ENCODE measurements at regions not wholly inside any gene's neighbourhood (a gene's known extent, or its start where the extent isn't known, plus 50 kb on each side); places are given as distances from the start of the nearest gene placed in this dataset.
"Not testable (repeated sequence)": the region's sequence is repeated elsewhere in the genome, so short reads cannot be mapped to it uniquely, and the experiment has no call there.

- DNase-seq (ENCODE audit: insufficient read length, low spot score) (no peak), FAIRE-seq (no peak)
These were observed 92.8 kb upstream of the MLN start for GRCh38 chr6:33896391-33897188.

GRCh38 chr6:33895988-33896387, 92.2 kb upstream of the MLN start:
- FAIRE-seq: no peak
- DNase-seq (ENCODE audit: insufficient read length, low spot score): no peak

GRCh38 chr6:33895296-33895695, 91.5 kb upstream of the MLN start:
- DNase-seq (ENCODE audit: insufficient read length, low spot score) (no peak), FAIRE-seq (no peak)

GRCh38 chr6:33894438-33894837, 90.6 kb upstream of the MLN start:
- DNase-seq (ENCODE audit: insufficient read length, low spot score) (no peak), FAIRE-seq (no peak)

- no peak for FAIRE-seq
- no peak for DNase-seq (ENCODE audit: insufficient read length, low spot score)
These were observed 89.0 kb upstream of the MLN start for GRCh38 chr6:33892581-33893346.

GRCh38 chr6:33888664-33889200, 84.9 kb upstream of the MLN start:
- FAIRE-seq: no peak

GRCh38 chr6:33888183-33888582, 84.4 kb upstream of the MLN start:
- FAIRE-seq (no peak), DNase-seq (ENCODE audit: insufficient read length, low spot score) (no peak)

More at GRCh38 chr6:33888664-33889200, 84.9 kb upstream of the MLN start:
- no peak for DNase-seq (ENCODE audit: insufficient read length, low spot score)

GRCh38 chr6:33886673-33887144, 82.9 kb upstream of the MLN start:
- FAIRE-seq (peak; percentile 13), DNase-seq (ENCODE audit: insufficient read length, low spot score) (peak; percentile 28)

- no peak for FAIRE-seq
- DNase-seq (ENCODE audit: insufficient read length, low spot score): peak; percentile 64
These were observed 81.6 kb upstream of the MLN start for GRCh38 chr6:33885132-33886057.

- DNase-seq (ENCODE audit: insufficient read length, low spot score); FAIRE-seq: not testable (repeated sequence)
These were observed 79.8 kb upstream of the MLN start for GRCh38 chr6:33883621-33884020.

- DNase-seq (ENCODE audit: insufficient read length, low spot score) (no peak), FAIRE-seq (no peak)
These were observed 78.4 kb upstream of the MLN start for GRCh38 chr6:33882154-33882553.

- FAIRE-seq: no peak
- DNase-seq (ENCODE audit: insufficient read length, low spot score): no peak
These were observed 77.0 kb upstream of the MLN start for GRCh38 chr6:33880766-33881165.

- FAIRE-seq (no peak), DNase-seq (ENCODE audit: insufficient read length, low spot score) (no peak)
These were observed 76.4 kb upstream of the MLN start for GRCh38 chr6:33880104-33880678.

- no peak for FAIRE-seq
These were observed 74.8 kb upstream of the MLN start for GRCh38 chr6:33878562-33878961.

GRCh38 chr6:33877982-33878535, 74.3 kb upstream of the MLN start:
- FAIRE-seq: no peak
- DNase-seq (ENCODE audit: insufficient read length, low spot score): no peak

More at GRCh38 chr6:33878562-33878961, 74.8 kb upstream of the MLN start:
- no peak for DNase-seq (ENCODE audit: insufficient read length, low spot score)

- FAIRE-seq (no peak), DNase-seq (ENCODE audit: insufficient read length, low spot score) (no peak)
These were observed 71.9 kb upstream of the MLN start for GRCh38 chr6:33875696-33876095.

- DNase-seq (ENCODE audit: insufficient read length, low spot score) (no peak), FAIRE-seq (no peak)
These were observed 71.4 kb upstream of the MLN start for GRCh38 chr6:33875141-33875581.

GRCh38 chr6:33874136-33874760, 70.4 kb upstream of the MLN start:
- FAIRE-seq (no peak), DNase-seq (ENCODE audit: insufficient read length, low spot score) (no peak)

GRCh38 chr6:33872761-33873160, 69.0 kb upstream of the MLN start:
- DNase-seq (ENCODE audit: insufficient read length, low spot score) (no peak), FAIRE-seq (no peak)

Data from HTR-8/SVneo (cell line).